Spinal cord (tissue), 9 donors: ENCODE measurements at regions not wholly inside any gene's neighbourhood (a gene's known extent, or its start where the extent isn't known, plus 50 kb on each side); places are given as distances from the start of the nearest gene placed in this dataset.

Source experiments
- DNase-seq, 6 donors: peaks; one replicate each; pipeline versions ENCODE4 v3.0.0 to v3.0.0-alpha.2; 2013 to 2015; ENCODE audit warnings: low spot score in 6 of 6, low read depth in 4 of 6
- H3K27ac ChIP-seq: one replicate; pipeline ENCODE4 v1.5.1; 2013; ENCODE audit warnings: low read depth, low read length, control low read depth
- H3K27me3 ChIP-seq: one replicate; pipeline ENCODE4 v1.6.1; 2013; ENCODE audit warnings: low read length; ENCODE audit not compliant: control insufficient read depth, insufficient read depth
- H3K36me3 ChIP-seq: one replicate; pipeline ENCODE4 v1.6.1; 2013; ENCODE audit warnings: low read length; ENCODE audit not compliant: control insufficient read depth, insufficient read depth
- H3K4me1 ChIP-seq: one replicate; pipeline ENCODE4 v1.6.1; 2013; ENCODE audit warnings: low read length; ENCODE audit not compliant: control insufficient read depth, insufficient read depth
- H3K4me3 ChIP-seq: one replicate; pipeline ENCODE4 v1.5.1; 2013; ENCODE audit warnings: low read depth, low read length, control low read depth
- H3K9me3 ChIP-seq: one replicate; pipeline ENCODE4 v1.6.1; 2013; ENCODE audit warnings: low read length; ENCODE audit not compliant: control insufficient read depth, insufficient read depth
- WGBS: methylation state at CpG from one replicate; pipeline ENCODE4 v1.1.5; 2013; ENCODE audit warnings: missing lambda C conversion rate; ENCODE audit not compliant: insufficient coverage; 5-methylcytosine and 5-hydroxymethylcytosine counted together
- donor health status: healthy.

- H3K27me3 ChIP-seq, result no peaks in the 10 kb centered on the region
- WGBS, result no CpG with 5 or more reads among the region's 1 CpG
- no peaks in the 10 kb centered on the region for H3K36me3 ChIP-seq
- H3K4me1 ChIP-seq, result peaks cover 7% of the 10 kb centered on the region
- H3K9me3 ChIP-seq, result no peaks in the 10 kb centered on the region
- no peak overlapping the region for H3K4me3 ChIP-seq
- peak in 3 of 6 donors; percentile 12 to 71 (median 63) for DNase-seq
- H3K27ac ChIP-seq, result peak overlapping the region; percentile 61
Observed at GRCh38 chr11:95565724-95566141, 223.8 kb downstream of the FAM76B start.

- H3K36me3 ChIP-seq, result no peaks in the 10 kb centered on the region
- H3K4me3 ChIP-seq, result no peak overlapping the region
- peak overlapping the region; percentile 8 for H3K27ac ChIP-seq
- no peaks in the 10 kb centered on the region for H3K27me3 ChIP-seq
- WGBS, result no CpG with 5 or more reads among the region's 2 CpGs
- peaks cover 12% of the 10 kb centered on the region for H3K4me1 ChIP-seq
- H3K9me3 ChIP-seq, result no peaks in the 10 kb centered on the region
- DNase-seq, result no peak
Observed at GRCh38 chr11:95563859-95564258, 225.7 kb downstream of the FAM76B start.

- H3K27ac ChIP-seq, result no peak overlapping the region
- no peaks in the 10 kb centered on the region for H3K9me3 ChIP-seq
- H3K4me1 ChIP-seq, result peaks cover 12% of the 10 kb centered on the region
- no peak overlapping the region for H3K4me3 ChIP-seq
- no peaks in the 10 kb centered on the region for H3K27me3 ChIP-seq
- DNase-seq, result no peak
- no peaks in the 10 kb centered on the region for H3K36me3 ChIP-seq
- WGBS, result 69% methylated on average over 2 of the region's 2 CpGs
Observed at GRCh38 chr11:95563173-95563572, 226.4 kb downstream of the FAM76B start.

- H3K4me3 ChIP-seq, result no peak overlapping the region
- H3K27ac ChIP-seq, result no peak overlapping the region
- H3K36me3 ChIP-seq, result no peaks in the 10 kb centered on the region
- 90% methylated on average over 3 of the region's 6 CpGs for WGBS
- peaks cover 12% of the 10 kb centered on the region for H3K4me1 ChIP-seq
- DNase-seq, result no peak
- H3K27me3 ChIP-seq, result no peaks in the 10 kb centered on the region
- no peaks in the 10 kb centered on the region for H3K9me3 ChIP-seq
Observed at GRCh38 chr11:95562196-95562921, 227.2 kb downstream of the FAM76B start.

GRCh38 chr11:95559899-95560298, 229.7 kb downstream of the FAM76B start:
- no peak for DNase-seq
- 25% methylated on average over 1 of the region's 4 CpGs for WGBS
- H3K36me3 ChIP-seq, result no peaks in the 10 kb centered on the region
- H3K4me1 ChIP-seq, result peaks cover 8% of the 10 kb centered on the region
- no peak overlapping the region for H3K27ac ChIP-seq
- no peaks in the 10 kb centered on the region for H3K27me3 ChIP-seq
- H3K9me3 ChIP-seq, result no peaks in the 10 kb centered on the region
- H3K4me3 ChIP-seq, result no peak overlapping the region

- no peaks in the 10 kb centered on the region for H3K27me3 ChIP-seq
- H3K9me3 ChIP-seq, result no peaks in the 10 kb centered on the region
- no peaks in the 10 kb centered on the region for H3K36me3 ChIP-seq
- H3K27ac ChIP-seq, result no peak overlapping the region
- peaks cover 5% of the 10 kb centered on the region for H3K4me1 ChIP-seq
- no peak for DNase-seq
- 83% methylated on average over 1 of the region's 1 CpG for WGBS
- H3K4me3 ChIP-seq, result no peak overlapping the region
Observed at GRCh38 chr11:95557376-95557775, 232.2 kb downstream of the FAM76B start.

GRCh38 chr11:95556342-95557163, 233.0 kb downstream of the FAM76B start:
- DNase-seq, result peak in 2 of 6 donors; percentile 34 to 73

GRCh38 chr11:95556011-95556341, 233.6 kb downstream of the FAM76B start:
- Histone ChIP-seq H3K4me1 (peaks cover 5% of the 10 kb centered on the region), H3K27ac (no peak overlapping the region), H3K36me3 (no peaks in the 10 kb centered on the region), H3K27me3 (no peaks in the 10 kb centered on the region), H3K4me3 (no peak overlapping the region), H3K9me3 (no peaks in the 10 kb centered on the region)
- no peak for DNase-seq

More at GRCh38 chr11:95556342-95557163, 233.0 kb downstream of the FAM76B start:
- Histone ChIP-seq H3K36me3 (no peaks in the 10 kb centered on the region), H3K27ac (peak overlapping the region; percentile 74), H3K9me3 (no peaks in the 10 kb centered on the region), H3K4me3 (no peak overlapping the region), H3K27me3 (no peaks in the 10 kb centered on the region), H3K4me1 (peaks cover 5% of the 10 kb centered on the region)
- 5% methylated on average over 2 of the region's 5 CpGs for WGBS

GRCh38 chr11:95554911-95555310, 234.7 kb downstream of the FAM76B start:
- H3K4me1 ChIP-seq, result peaks cover 2% of the 10 kb centered on the region
- H3K36me3 ChIP-seq, result no peaks in the 10 kb centered on the region
- WGBS, result no CpG with 5 or more reads among the region's 4 CpGs
- H3K9me3 ChIP-seq, result no peaks in the 10 kb centered on the region
- H3K27me3 ChIP-seq, result no peaks in the 10 kb centered on the region
- H3K4me3 ChIP-seq, result no peak overlapping the region
- no peak for DNase-seq
- no peak overlapping the region for H3K27ac ChIP-seq

GRCh38 chr11:95549301-95549700, 240.3 kb downstream of the FAM76B start:
- WGBS, result 70% methylated on average over 2 of the region's 2 CpGs
- no peak for DNase-seq
- no peaks in the 10 kb centered on the region for H3K4me1 ChIP-seq
- H3K36me3 ChIP-seq, result no peaks in the 10 kb centered on the region
- H3K27me3 ChIP-seq, result no peaks in the 10 kb centered on the region
- no peaks in the 10 kb centered on the region for H3K9me3 ChIP-seq
- no peak overlapping the region for H3K27ac ChIP-seq
- no peak overlapping the region for H3K4me3 ChIP-seq
